HCT116 (cell line): ENCODE measurements at regions not wholly inside any gene's neighbourhood (a gene's known extent, or its start where the extent isn't known, plus 50 kb on each side); places are given as distances from the start of the nearest gene placed in this dataset.

ENCODE experiments used
- EZH2 ChIP-seq: fragments of 200-600 bp; sonication (generic); IDR thresholded peaks from 2 replicates; pipeline ENCODE4 v1.6.1; 2017; ENCODE audit warnings: antibody characterized with exemption, mixed run types
- FOSL1 ChIP-seq: IDR thresholded peaks from 2 replicates; pipeline ENCODE4 v1.6.1; 2012; ENCODE audit warnings: low read depth
- POLR2A ChIP-seq: IDR thresholded peaks from 2 replicates; pipeline ENCODE4 v1.7.0; 2011; ENCODE audit warnings: borderline replicate concordance; ENCODE audit not compliant: insufficient read depth, insufficient read length; ENCODE audit errors: extremely low read depth
- SP1 ChIP-seq: IDR thresholded peaks from 2 replicates; pipeline ENCODE4 v1.6.1; 2012; ENCODE audit warnings: low read depth
- YY1 ChIP-seq: IDR thresholded peaks from 2 replicates; pipeline ENCODE4 v1.6.1; 2011; ENCODE audit warnings: low read length, low read depth, moderate library complexity, mild to moderate bottlenecking; ENCODE audit not compliant: insufficient replicate concordance; ENCODE audit errors: extremely low read depth
- ZBTB33 ChIP-seq: IDR thresholded peaks from 2 replicates; pipeline ENCODE4 v1.6.1; 2011; ENCODE audit warnings: mild to moderate bottlenecking, low read length, moderate library complexity; ENCODE audit not compliant: insufficient replicate concordance; ENCODE audit errors: extremely low read depth
- TF ChIP-seq, protein P1 (sequence below), 3 experiments: fragments of 200-600 bp in 1 of 3; sonication (generic) in 1 of 3; IDR thresholded peaks in 2 of 3; conservative IDR thresholded peaks in 1 of 3; 2 replicates each; pipeline ENCODE4 v1.5.1; 2012 to 2017; ENCODE audit warnings: low read depth in 2 of 3, low read length in 2 of 3, antibody characterized with exemption in 1 of 3, borderline replicate concordance in 1 of 3, control low read depth in 1 of 3, mild to moderate bottlenecking in 1 of 3, mixed read lengths in 1 of 3, mixed run types in 1 of 3, moderate library complexity in 1 of 3; ENCODE audit not compliant: insufficient read depth in 1 of 3

DNA sequence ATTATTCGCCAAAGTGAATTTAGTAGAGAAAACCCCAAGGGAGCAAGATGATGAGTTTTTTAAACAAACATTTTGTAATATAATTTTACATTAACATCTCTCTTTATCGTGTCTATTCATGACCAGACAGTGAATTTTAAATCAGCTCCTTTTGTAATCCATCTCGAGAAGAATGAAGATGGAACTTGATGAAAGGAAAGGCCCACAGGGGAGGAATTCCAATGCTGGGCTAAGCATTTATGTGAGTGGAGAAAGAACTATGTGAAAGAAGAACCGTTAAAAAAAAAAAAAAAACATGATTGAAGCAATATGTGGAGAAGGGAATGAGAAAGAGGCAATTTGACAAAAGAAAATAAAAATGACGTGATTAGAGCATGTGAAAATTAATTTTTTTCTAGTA lies 170.6 kb downstream of the KCTD12 start:
- TF ChIP-seq POLR2A (no peak), ZBTB33 (no peak), FOSL1 (no peak), YY1 (no peak), EZH2 (no peak), SP1 (no peak)
- TF ChIP-seq, protein P1, sequence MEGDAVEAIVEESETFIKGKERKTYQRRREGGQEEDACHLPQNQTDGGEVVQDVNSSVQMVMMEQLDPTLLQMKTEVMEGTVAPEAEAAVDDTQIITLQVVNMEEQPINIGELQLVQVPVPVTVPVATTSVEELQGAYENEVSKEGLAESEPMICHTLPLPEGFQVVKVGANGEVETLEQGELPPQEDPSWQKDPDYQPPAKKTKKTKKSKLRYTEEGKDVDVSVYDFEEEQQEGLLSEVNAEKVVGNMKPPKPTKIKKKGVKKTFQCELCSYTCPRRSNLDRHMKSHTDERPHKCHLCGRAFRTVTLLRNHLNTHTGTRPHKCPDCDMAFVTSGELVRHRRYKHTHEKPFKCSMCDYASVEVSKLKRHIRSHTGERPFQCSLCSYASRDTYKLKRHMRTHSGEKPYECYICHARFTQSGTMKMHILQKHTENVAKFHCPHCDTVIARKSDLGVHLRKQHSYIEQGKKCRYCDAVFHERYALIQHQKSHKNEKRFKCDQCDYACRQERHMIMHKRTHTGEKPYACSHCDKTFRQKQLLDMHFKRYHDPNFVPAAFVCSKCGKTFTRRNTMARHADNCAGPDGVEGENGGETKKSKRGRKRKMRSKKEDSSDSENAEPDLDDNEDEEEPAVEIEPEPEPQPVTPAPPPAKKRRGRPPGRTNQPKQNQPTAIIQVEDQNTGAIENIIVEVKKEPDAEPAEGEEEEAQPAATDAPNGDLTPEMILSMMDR (IDR thresholded peaks at IDR 0.05 in 2 of 3, conservative IDR thresholded peaks at IDR 0.05 in 1 of 3; ENCODE audit: borderline replicate concordance in 1 of 3, insufficient read depth in 1 of 3, low read depth in 2 of 3, low read length in 2 of 3) = no peak
